ENCODE measurements at regions not wholly inside any gene's neighbourhood (a gene's known extent, or its start where the extent isn't known, plus 50 kb on each side); places are given as distances from the start of the nearest gene placed in this dataset.

DNA sequence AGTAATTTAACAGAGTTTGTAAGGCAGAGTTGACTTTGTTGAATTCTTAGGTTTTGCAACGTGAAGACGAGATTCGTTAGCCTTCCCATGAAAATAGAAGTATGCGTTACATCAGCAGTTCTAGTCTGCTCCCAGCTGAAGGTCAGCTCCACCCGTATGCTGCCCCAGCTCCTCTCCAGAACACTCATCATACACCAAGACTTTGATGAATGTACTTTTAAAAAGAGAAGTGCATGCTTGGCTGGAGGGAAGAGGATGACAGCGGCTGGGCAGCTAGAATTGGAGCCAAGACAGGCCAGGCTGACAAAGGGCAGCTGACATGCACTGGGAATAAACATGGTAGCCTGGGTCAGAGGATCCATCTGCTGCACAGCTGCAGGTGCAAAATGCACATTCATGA is 166.3 kb upstream of the ARGLU1 start:
- no peaks in the 10 kb centered on the region for H3K36me3 ChIP-seq
- DNase-seq (ENCODE audit: low spot score) = no peak
- ATAC-seq (ENCODE audit: insufficient number of reproducible peaks, low FRiP score, low read depth) = no peak

DNA sequence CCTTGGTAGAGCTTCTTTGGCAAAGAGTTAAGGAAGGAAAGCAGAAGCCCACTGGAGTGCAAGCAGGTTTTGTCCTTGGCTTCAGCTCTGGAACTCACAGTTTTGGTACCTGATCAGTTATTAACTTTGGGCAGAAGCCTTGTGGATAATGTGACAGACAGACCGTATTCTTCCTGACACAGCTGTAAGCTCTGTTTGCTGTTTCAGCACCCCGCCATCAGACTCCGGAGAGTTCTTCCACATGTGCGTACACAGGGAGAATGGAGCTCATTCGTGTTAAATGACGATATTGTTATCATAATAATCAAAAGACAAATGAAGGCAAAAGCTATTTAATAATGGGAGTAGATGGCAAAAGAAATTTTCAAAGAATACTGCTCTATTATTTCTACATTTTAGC is 155.1 kb upstream of the ARGLU1 start:
- H3K9me3 ChIP-seq = peaks cover 5% of the 10 kb centered on the region
- TF ChIP-seq, protein P1, sequence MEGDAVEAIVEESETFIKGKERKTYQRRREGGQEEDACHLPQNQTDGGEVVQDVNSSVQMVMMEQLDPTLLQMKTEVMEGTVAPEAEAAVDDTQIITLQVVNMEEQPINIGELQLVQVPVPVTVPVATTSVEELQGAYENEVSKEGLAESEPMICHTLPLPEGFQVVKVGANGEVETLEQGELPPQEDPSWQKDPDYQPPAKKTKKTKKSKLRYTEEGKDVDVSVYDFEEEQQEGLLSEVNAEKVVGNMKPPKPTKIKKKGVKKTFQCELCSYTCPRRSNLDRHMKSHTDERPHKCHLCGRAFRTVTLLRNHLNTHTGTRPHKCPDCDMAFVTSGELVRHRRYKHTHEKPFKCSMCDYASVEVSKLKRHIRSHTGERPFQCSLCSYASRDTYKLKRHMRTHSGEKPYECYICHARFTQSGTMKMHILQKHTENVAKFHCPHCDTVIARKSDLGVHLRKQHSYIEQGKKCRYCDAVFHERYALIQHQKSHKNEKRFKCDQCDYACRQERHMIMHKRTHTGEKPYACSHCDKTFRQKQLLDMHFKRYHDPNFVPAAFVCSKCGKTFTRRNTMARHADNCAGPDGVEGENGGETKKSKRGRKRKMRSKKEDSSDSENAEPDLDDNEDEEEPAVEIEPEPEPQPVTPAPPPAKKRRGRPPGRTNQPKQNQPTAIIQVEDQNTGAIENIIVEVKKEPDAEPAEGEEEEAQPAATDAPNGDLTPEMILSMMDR (IDR thresholded peaks at IDR 0.05) = no peak
- no peak overlapping the region for H3K4me3 ChIP-seq
- H3K27ac ChIP-seq = no peak overlapping the region
- peaks cover 0 to 14% of the 10 kb centered on the region in 2 donors for H3K4me1 ChIP-seq (ENCODE audit: control insufficient read depth in 1 of 2, low read depth in 2 of 2)
- ATAC-seq (ENCODE audit: insufficient number of reproducible peaks, low FRiP score, low read depth) = no peak
- no peak for DNase-seq (ENCODE audit: low spot score)
- no peaks in the 10 kb centered on the region for H3K36me3 ChIP-seq
- H3K27me3 ChIP-seq (replicated peaks; ENCODE audit: insufficient read depth) = no peaks in the 10 kb centered on the region

More for the DNA sequence above, 166.3 kb upstream of the ARGLU1 start:
- Histone ChIP-seq H3K27ac (no peak overlapping the region), H3K4me3 (no peak overlapping the region), H3K4me1 (ENCODE audit: control insufficient read depth in 1 of 2, low read depth in 2 of 2) (no peaks in the 10 kb centered on the region), H3K27me3 (replicated peaks; ENCODE audit: insufficient read depth) (no peaks in the 10 kb centered on the region), H3K9me3 (no peaks in the 10 kb centered on the region)
- TF ChIP-seq, protein P1 (IDR thresholded peaks at IDR 0.05) = no peak

DNA sequence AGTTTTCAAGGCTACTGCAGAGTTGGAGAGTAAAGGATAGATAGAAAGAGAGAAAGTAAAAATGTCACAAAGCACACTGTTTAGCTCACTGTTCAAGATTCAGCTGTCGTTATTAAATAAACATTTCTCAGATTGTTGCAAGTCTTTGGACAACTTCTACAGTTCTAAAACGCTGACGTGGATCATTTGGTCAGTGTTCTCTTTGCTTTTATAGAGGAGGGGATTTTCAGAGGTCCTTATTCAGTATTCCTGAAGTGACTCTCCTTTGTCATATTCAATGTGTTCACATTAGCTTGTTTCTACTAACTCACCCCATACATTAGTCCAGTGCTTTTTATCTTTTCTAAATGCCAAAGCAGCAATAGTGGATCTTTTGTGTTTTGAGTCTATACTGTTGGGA is 154.7 kb upstream of the ARGLU1 start:
- Histone ChIP-seq H3K9me3 (peaks cover 5% of the 10 kb centered on the region), H3K27me3 (replicated peaks; ENCODE audit: insufficient read depth) (no peaks in the 10 kb centered on the region), H3K4me1 (ENCODE audit: control insufficient read depth in 1 of 2, low read depth in 2 of 2) (peaks cover 0 to 14% of the 10 kb centered on the region in 2 donors), H3K36me3 (no peaks in the 10 kb centered on the region), H3K4me3 (no peak overlapping the region), H3K27ac (no peak overlapping the region)
- ATAC-seq (ENCODE audit: insufficient number of reproducible peaks, low FRiP score, low read depth) (no peak), DNase-seq (ENCODE audit: low spot score) (no peak)
- TF ChIP-seq, protein P1 (IDR thresholded peaks at IDR 0.05) = no peak

DNA sequence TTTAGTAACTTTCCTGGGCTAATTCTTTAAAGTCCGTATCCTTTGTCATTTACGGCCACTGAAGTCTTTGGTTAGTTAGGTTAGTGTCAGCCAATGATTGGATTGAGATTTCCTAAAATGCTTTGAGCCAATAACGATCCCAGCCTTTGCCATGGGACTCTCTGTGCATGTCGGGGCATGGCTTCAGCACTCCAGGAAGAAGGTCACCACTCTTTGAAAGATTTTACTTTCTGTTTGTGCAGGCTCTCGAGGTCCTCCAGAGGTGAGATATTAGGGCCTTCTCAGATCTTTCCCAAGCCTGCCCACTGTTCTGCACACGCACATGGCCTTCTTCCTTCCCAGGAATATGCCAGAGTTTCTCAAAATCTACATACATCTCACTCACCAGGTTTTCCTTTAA is 153.7 kb upstream of the ARGLU1 start:
- ATAC-seq (ENCODE audit: insufficient number of reproducible peaks, low FRiP score, low read depth) = no peak
- Histone ChIP-seq H3K27me3 (replicated peaks; ENCODE audit: insufficient read depth) (no peaks in the 10 kb centered on the region), H3K27ac (no peak overlapping the region), H3K9me3 (peaks cover 5% of the 10 kb centered on the region), H3K4me3 (no peak overlapping the region), H3K4me1 (ENCODE audit: control insufficient read depth in 1 of 2, low read depth in 2 of 2) (peaks cover 0 to 5% of the 10 kb centered on the region in 2 donors), H3K36me3 (no peaks in the 10 kb centered on the region)
- TF ChIP-seq, protein P1 (IDR thresholded peaks at IDR 0.05) = no peak
- DNase-seq (ENCODE audit: low spot score) = no peak

DNA sequence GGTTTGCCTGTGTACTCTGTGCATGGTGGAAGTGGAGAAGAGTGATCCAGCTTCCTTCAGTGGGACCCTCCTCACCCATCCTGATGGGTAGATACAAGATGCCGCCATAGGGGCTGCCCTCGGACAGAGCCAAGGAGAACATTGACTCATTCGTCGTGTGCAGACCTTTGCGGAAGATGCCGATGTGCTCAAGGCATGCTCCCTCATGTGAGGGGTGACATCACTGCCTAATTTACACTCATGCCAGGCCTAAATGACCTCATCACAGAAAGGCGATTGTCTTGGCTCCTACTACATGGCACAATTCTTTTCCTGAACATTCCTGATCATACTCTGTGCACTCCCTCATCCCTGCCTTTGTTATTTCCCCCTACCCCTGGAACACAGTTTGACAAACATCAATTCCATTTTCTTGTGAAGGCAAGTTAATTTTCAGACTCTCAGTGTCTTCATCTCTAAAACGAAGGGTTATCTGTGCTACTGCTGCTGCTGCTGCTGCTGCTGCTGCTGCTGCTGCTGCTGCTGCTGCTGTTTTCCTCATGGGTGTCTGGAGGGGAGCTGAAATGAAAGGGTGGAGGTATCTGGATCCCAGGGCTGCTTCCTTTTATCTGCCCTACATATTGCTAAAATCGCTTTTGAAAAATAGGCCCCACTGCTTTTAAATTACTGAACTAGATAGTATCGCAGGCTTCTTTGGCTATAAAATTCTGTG is 146.5 kb upstream of the ARGLU1 start:
- TF ChIP-seq, protein P1 (IDR thresholded peaks at IDR 0.05) = no peak
- H3K4me3 ChIP-seq = no peak overlapping the region
- peaks cover 5% of the 10 kb centered on the region for H3K9me3 ChIP-seq
- H3K4me1 ChIP-seq (ENCODE audit: control insufficient read depth in 1 of 2, low read depth in 2 of 2) = peaks cover 3 to 16% of the 10 kb centered on the region in 2 donors
- DNase-seq (ENCODE audit: low spot score) (no peak), ATAC-seq (ENCODE audit: insufficient number of reproducible peaks, low FRiP score, low read depth) (no peak)
- no peaks in the 10 kb centered on the region for H3K27me3 ChIP-seq (replicated peaks; ENCODE audit: insufficient read depth)
- H3K36me3 ChIP-seq = no peaks in the 10 kb centered on the region
- no peak overlapping the region for H3K27ac ChIP-seq
